CD4-positive, alpha-beta T cell (primary cell): ENCODE measurements at regions not wholly inside any gene's neighbourhood (a gene's known extent, or its start where the extent isn't known, plus 50 kb on each side); places are given as distances from the start of the nearest gene placed in this dataset.

Experiments used
- ATAC-seq: fragments of 200-7000 bp; cut with Tn5 transposase; one replicate; pipeline ENCODE4 v1.10.0; 2022; ENCODE audit warnings: mild to moderate bottlenecking; ENCODE audit not compliant: poor library complexity
- CTCF ChIA-PET: fragments of 350-600 bp; sonication (Branson Sonifier 250); formaldehyde crosslinking; loops from one replicate; lab custom pipeline; 2021; ENCODE audit warnings: antibody characterized with exemption, inconsistent platforms; lab: Charles Lee
- POLR2A ChIA-PET: fragments of 350-600 bp; sonication (Branson Sonifier 250); formaldehyde crosslinking; loops from one replicate; lab custom pipeline; 2021; ENCODE audit warnings: antibody characterized with exemption, inconsistent platforms; lab: Charles Lee
- DNase-seq, 14 experiments: peaks; one replicate each; pipeline ENCODE4 v3.0.0-alpha.2; 2013 to 2020; ENCODE audit warnings: mixed read lengths in 2 of 14
- H3K27ac ChIP-seq, 2 donors: one replicate each; pipeline versions ENCODE4 v1.5.1 to v1.7.0; 2013; ENCODE audit warnings: low read length in 2 of 2, low read depth in 1 of 2, mild to moderate bottlenecking in 1 of 2
- H3K27me3 ChIP-seq, 2 experiments: 1 replicate in 1 of 2; 2 replicates in 1 of 2; pipeline versions ENCODE4 v1.6.1 to v1.7.0; 2013; ENCODE audit warnings: low read length in 2 of 2, control low read depth in 1 of 2, mild to moderate bottlenecking in 1 of 2, moderate library complexity in 1 of 2; ENCODE audit not compliant: insufficient read depth in 2 of 2, control insufficient read depth in 1 of 2
- H3K36me3 ChIP-seq: one replicate; pipeline ENCODE4 v1.6.1; 2013; ENCODE audit warnings: low read length, control low read depth; ENCODE audit not compliant: insufficient read depth
- H3K4me1 ChIP-seq: one replicate; pipeline ENCODE4 v1.6.1; 2013; ENCODE audit warnings: low read length, control low read depth; ENCODE audit not compliant: insufficient read depth
- H3K4me3 ChIP-seq: one replicate; pipeline ENCODE4 v1.5.1; 2013; ENCODE audit warnings: mild to moderate bottlenecking, low read length, moderate library complexity
- H3K9me3 ChIP-seq, 2 experiments: 1 replicate in 1 of 2; 2 replicates in 1 of 2; pipeline versions ENCODE4 v1.6.1 to v1.7.0; 2013; ENCODE audit warnings: low read length in 2 of 2, mild to moderate bottlenecking in 2 of 2, control low read depth in 1 of 2, moderate library complexity in 1 of 2; ENCODE audit not compliant: control insufficient read depth in 1 of 2, insufficient read depth in 1 of 2
- H3K27ac Mint-ChIP-seq: one replicate; pipeline ENCODE4 v1.8.0; 2020; ENCODE audit warnings: mixed read lengths
- H3K27me3 Mint-ChIP-seq: one replicate; pipeline ENCODE4 v1.8.0; 2021; ENCODE audit warnings: mixed read lengths
- H3K36me3 Mint-ChIP-seq: one replicate; pipeline ENCODE4 v1.8.0; 2021; ENCODE audit warnings: low read depth, mixed read lengths
- H3K4me1 Mint-ChIP-seq: one replicate; pipeline ENCODE4 v1.8.0; 2021; ENCODE audit warnings: low read depth, mixed read lengths
- H3K4me3 Mint-ChIP-seq: one replicate; pipeline ENCODE4 v1.8.0; 2020; ENCODE audit warnings: mild to moderate bottlenecking, mixed read lengths
- H3K9me3 Mint-ChIP-seq: one replicate; pipeline ENCODE4 v1.8.0; 2020; ENCODE audit warnings: mixed read lengths
- CTCF ChIP-seq: fragments of 200-600 bp; IDR thresholded peaks from one replicate; pipeline ENCODE4 v1.8.0; 2022; ENCODE audit warnings: antibody characterized with exemption, mild to moderate bottlenecking
- intact Hi-C, 2 experiments: fragments of 100-400 bp; cut with DNase I in 1 of 2; cut with micrococcal nuclease in 1 of 2; formaldehyde crosslinking; loops; one replicate each; pipeline versions ENCODE4 v1.15.1 to v1.9.0; 2023 to 2025; cut with DNase I, micrococcal nuclease

GRCh38 chr16:5903153-5903552 is 805.6 kb upstream of the EEF2KMT start:
- Mint-ChIP-seq H3K4me3 (no peak overlapping the region), H3K27me3 (no peaks in the 10 kb centered on the region), H3K27ac (no peak overlapping the region), H3K9me3 (peaks cover 13% of the 10 kb centered on the region), H3K4me1 (no peaks in the 10 kb centered on the region), H3K36me3 (no peaks in the 10 kb centered on the region)
- H3K27me3 ChIP-seq, result no peaks in the 10 kb centered on the region
- H3K36me3 ChIP-seq, result no peaks in the 10 kb centered on the region
- TF ChIP-seq CTCF, result no peak
- no peak overlapping the region for H3K4me3 ChIP-seq
- DNase-seq, result no peak
- H3K4me1 ChIP-seq, result no peaks in the 10 kb centered on the region
- ChIA-PET POLR2A (no interaction called here), CTCF (no interaction called here)
- intact Hi-C loops, result no loop called here
- no peak for ATAC-seq
- peaks cover 5 to 20% of the 10 kb centered on the region in 2 experiments for H3K9me3 ChIP-seq
- no peak overlapping the region for H3K27ac ChIP-seq

- TF ChIP-seq CTCF, result no peak
- H3K9me3 ChIP-seq, result peaks cover 15 to 27% of the 10 kb centered on the region in 2 experiments
- no peak overlapping the region for H3K27ac Mint-ChIP-seq
- no peak overlapping the region for H3K4me3 ChIP-seq
- ATAC-seq (no peak), DNase-seq (no peak)
- peaks cover 21% of the 10 kb centered on the region for H3K9me3 Mint-ChIP-seq
- ChIA-PET POLR2A (no interaction called here), CTCF (no interaction called here)
- no peaks in the 10 kb centered on the region for H3K27me3 Mint-ChIP-seq
- H3K36me3 Mint-ChIP-seq, result no peaks in the 10 kb centered on the region
- no peaks in the 10 kb centered on the region for H3K36me3 ChIP-seq
- H3K4me3 Mint-ChIP-seq, result no peak overlapping the region
- H3K27ac ChIP-seq, result no peak overlapping the region
- intact Hi-C loops, result no loop called here
- no peaks in the 10 kb centered on the region for H3K4me1 Mint-ChIP-seq
- no peaks in the 10 kb centered on the region for H3K27me3 ChIP-seq
- H3K4me1 ChIP-seq, result no peaks in the 10 kb centered on the region
These were observed 802.5 kb upstream of the EEF2KMT start for GRCh38 chr16:5900046-5900445.

- Mint-ChIP-seq H3K36me3 (no peaks in the 10 kb centered on the region), H3K4me1 (no peaks in the 10 kb centered on the region), H3K27me3 (no peaks in the 10 kb centered on the region), H3K27ac (no peak overlapping the region), H3K4me3 (no peak overlapping the region), H3K9me3 (peaks cover 21% of the 10 kb centered on the region)
- no peak overlapping the region for H3K27ac ChIP-seq
- H3K9me3 ChIP-seq, result peaks cover 15 to 26% of the 10 kb centered on the region in 2 experiments
- no peak overlapping the region for H3K4me3 ChIP-seq
- ChIA-PET POLR2A (no interaction called here), CTCF (no interaction called here)
- DNase-seq (no peak), ATAC-seq (no peak)
- intact Hi-C loops, result no loop called here
- H3K4me1 ChIP-seq, result no peaks in the 10 kb centered on the region
- no peak for TF ChIP-seq CTCF
- no peaks in the 10 kb centered on the region for H3K36me3 ChIP-seq
- H3K27me3 ChIP-seq, result no peaks in the 10 kb centered on the region
These were observed 798.4 kb upstream of the EEF2KMT start for GRCh38 chr16:5895976-5896375.
